Neural cell (in vitro differentiated cells): ENCODE measurements at regions not wholly inside any gene's neighbourhood (a gene's known extent, or its start where the extent isn't known, plus 50 kb on each side); places are given as distances from the start of the nearest gene placed in this dataset.

Experiments
- H2AFZ ChIP-seq: fragments of 200-600, 300-800 bp; sonication (generic), shearing (Covaris generic); 2 replicates; pipeline ENCODE4 v1.6.0; 2014; ENCODE audit warnings: low read depth, mild to moderate bottlenecking, antibody characterized with exemption, low read length, moderate library complexity
- H3F3A ChIP-seq: fragments of 200-600 bp; shearing (Covaris generic); 2 replicates; pipeline ENCODE4 v1.6.1; 2016; ENCODE audit warnings: mild to moderate bottlenecking, moderate library complexity, mixed read lengths, antibody characterized with exemption, low read length; ENCODE audit not compliant: insufficient read depth, poor library complexity, severe bottlenecking
- H3K27ac ChIP-seq: fragments of 200-600, 300-800 bp; sonication (generic), shearing (Covaris generic); 2 replicates; pipeline ENCODE4 v1.5.1; 2014; ENCODE audit warnings: mild to moderate bottlenecking, low read length, moderate library complexity
- H3K27me3 ChIP-seq: fragments of 300-800, 200-600 bp; sonication (generic), shearing (Covaris generic); 2 replicates; pipeline ENCODE4 v1.6.0; 2014; ENCODE audit warnings: mild to moderate bottlenecking, low read depth, low read length, moderate library complexity; ENCODE audit not compliant: insufficient read depth
- H3K36me3 ChIP-seq: fragments of 300-800, 200-600 bp; sonication (generic), shearing (Covaris generic); 2 replicates; pipeline ENCODE4 v1.5.1; 2014; ENCODE audit warnings: mild to moderate bottlenecking, antibody characterized with exemption, low read length, moderate library complexity; ENCODE audit not compliant: insufficient read depth
- H3K4me2 ChIP-seq: fragments of 300-800, 200-600 bp; sonication (generic), shearing (Covaris generic); 2 replicates; pipeline ENCODE4 v1.6.0; 2014; ENCODE audit warnings: mild to moderate bottlenecking, low read length
- H3K4me3 ChIP-seq: fragments of 300-800, 200-600 bp; sonication (generic), shearing (Covaris generic); 2 replicates; pipeline ENCODE4 v1.5.1; 2014; ENCODE audit warnings: mild to moderate bottlenecking, low read length, moderate library complexity
- H3K79me2 ChIP-seq: fragments of 200-600 bp; shearing (Covaris generic); replicated peaks from 2 replicates; pipeline ENCODE4 v1.6.0; 2014; ENCODE audit warnings: mild to moderate bottlenecking, low read length, moderate library complexity; ENCODE audit not compliant: insufficient read depth
- H3K9ac ChIP-seq: fragments of 300-800, 200-600 bp; sonication (generic), shearing (Covaris generic); 2 replicates; pipeline ENCODE4 v1.6.1; 2016; ENCODE audit warnings: mild to moderate bottlenecking, low read length, mixed read lengths
- H3K9me2 ChIP-seq: fragments of 200-600 bp; shearing (Covaris generic); 2 replicates; pipeline ENCODE4 v1.6.1; 2016; ENCODE audit warnings: mild to moderate bottlenecking, low read length, mixed read lengths; ENCODE audit not compliant: insufficient read depth
- H3K9me3 ChIP-seq: fragments of 200-600, 300-800 bp; sonication (generic), shearing (Covaris generic); 2 replicates; pipeline ENCODE4 v1.6.1; 2016; ENCODE audit warnings: mild to moderate bottlenecking, mixed run types, low read length, moderate library complexity, mixed read lengths
- H4K20me1 ChIP-seq: fragments of 200-600 bp; shearing (Covaris generic); 2 replicates; pipeline ENCODE4 v1.6.1; 2016; ENCODE audit warnings: mild to moderate bottlenecking, mixed run types; ENCODE audit not compliant: insufficient read depth
- EP300 ChIP-seq: fragments of 450-650 bp; conservative IDR thresholded peaks from 2 replicates; pipeline ENCODE4 v1.6.1; 2014; ENCODE audit warnings: antibody characterized with exemption, mild to moderate bottlenecking, moderate library complexity; ENCODE audit not compliant: poor library complexity, severe bottlenecking
- EZH2 ChIP-seq: fragments of 200-600, 300-800 bp; shearing (Covaris generic), sonication (generic); IDR thresholded peaks from 2 replicates; pipeline ENCODE4 v1.6.1; 2014; ENCODE audit warnings: antibody characterized with exemption, low read length, borderline replicate concordance, mild to moderate bottlenecking; ENCODE audit not compliant: insufficient read depth, poor library complexity, severe bottlenecking
- MXI1 ChIP-seq: fragments of 450-650 bp; conservative IDR thresholded peaks from 2 replicates; pipeline ENCODE4 v1.6.1; 2014; ENCODE audit warnings: antibody characterized with exemption, mild to moderate bottlenecking; ENCODE audit not compliant: poor library complexity, severe bottlenecking
- POLR2AphosphoS5 ChIP-seq: IDR thresholded peaks from 2 replicates; pipeline ENCODE4 v1.6.1; 2012
- RAD21 ChIP-seq: fragments of 450-650 bp; conservative IDR thresholded peaks from 2 replicates; pipeline ENCODE4 v1.6.1; 2014; ENCODE audit warnings: antibody characterized with exemption, mild to moderate bottlenecking, moderate library complexity
- REST ChIP-seq: IDR thresholded peaks from 2 replicates; pipeline ENCODE4 v1.6.1; 2012; ENCODE audit warnings: borderline replicate concordance
- SMC3 ChIP-seq: fragments of 450-650 bp; conservative IDR thresholded peaks from 2 replicates; pipeline ENCODE4 v1.6.1; 2014; ENCODE audit warnings: antibody characterized with exemption, mild to moderate bottlenecking, moderate library complexity; ENCODE audit not compliant: poor library complexity
- TAF1 ChIP-seq: IDR thresholded peaks from 2 replicates; pipeline ENCODE4 v1.6.1; 2012; ENCODE audit warnings: low read depth
- TF ChIP-seq, protein P1 (sequence below): fragments of 450-650 bp; IDR thresholded peaks from 2 replicates; pipeline ENCODE4 v1.5.1; 2014; ENCODE audit warnings: antibody characterized with exemption, mild to moderate bottlenecking, moderate library complexity; ENCODE audit not compliant: poor library complexity, severe bottlenecking

- Histone ChIP-seq H3F3A (no peaks in the 10 kb centered on the region), H3K4me2 (no peak overlapping the region), H3K27me3 (no peaks in the 10 kb centered on the region), H3K9me2 (no peaks in the 10 kb centered on the region), H3K36me3 (no peaks in the 10 kb centered on the region), H2AFZ (no peak overlapping the region), H4K20me1 (no peaks in the 10 kb centered on the region), H3K79me2 (no peaks in the 10 kb centered on the region), H3K9me3 (no peaks in the 10 kb centered on the region), H3K27ac (no peak overlapping the region), H3K4me3 (no peak overlapping the region), H3K9ac (no peak overlapping the region)
- TF ChIP-seq POLR2AphosphoS5 (no peak), MXI1 (no peak), EZH2 (no peak), TAF1 (no peak), REST (no peak), EP300 (no peak), SMC3 (no peak)
These were observed 204.7 kb upstream of the EXOC2 start for GRCh38 chr6:897528-898207.

GRCh38 chr6:894274-894673 lies 201.3 kb upstream of the EXOC2 start:
- no peaks in the 10 kb centered on the region for H3K36me3 ChIP-seq
- TF ChIP-seq, protein P1, sequence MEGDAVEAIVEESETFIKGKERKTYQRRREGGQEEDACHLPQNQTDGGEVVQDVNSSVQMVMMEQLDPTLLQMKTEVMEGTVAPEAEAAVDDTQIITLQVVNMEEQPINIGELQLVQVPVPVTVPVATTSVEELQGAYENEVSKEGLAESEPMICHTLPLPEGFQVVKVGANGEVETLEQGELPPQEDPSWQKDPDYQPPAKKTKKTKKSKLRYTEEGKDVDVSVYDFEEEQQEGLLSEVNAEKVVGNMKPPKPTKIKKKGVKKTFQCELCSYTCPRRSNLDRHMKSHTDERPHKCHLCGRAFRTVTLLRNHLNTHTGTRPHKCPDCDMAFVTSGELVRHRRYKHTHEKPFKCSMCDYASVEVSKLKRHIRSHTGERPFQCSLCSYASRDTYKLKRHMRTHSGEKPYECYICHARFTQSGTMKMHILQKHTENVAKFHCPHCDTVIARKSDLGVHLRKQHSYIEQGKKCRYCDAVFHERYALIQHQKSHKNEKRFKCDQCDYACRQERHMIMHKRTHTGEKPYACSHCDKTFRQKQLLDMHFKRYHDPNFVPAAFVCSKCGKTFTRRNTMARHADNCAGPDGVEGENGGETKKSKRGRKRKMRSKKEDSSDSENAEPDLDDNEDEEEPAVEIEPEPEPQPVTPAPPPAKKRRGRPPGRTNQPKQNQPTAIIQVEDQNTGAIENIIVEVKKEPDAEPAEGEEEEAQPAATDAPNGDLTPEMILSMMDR, result no peak
- TF ChIP-seq SMC3 (no peak), MXI1 (no peak), EP300 (no peak), TAF1 (no peak), POLR2AphosphoS5 (no peak), EZH2 (no peak), REST (no peak), RAD21 (no peak)
- no peaks in the 10 kb centered on the region for H3K79me2 ChIP-seq
- no peaks in the 10 kb centered on the region for H3K27me3 ChIP-seq
- H2AFZ ChIP-seq, result no peak overlapping the region
- no peaks in the 10 kb centered on the region for H4K20me1 ChIP-seq
- no peak overlapping the region for H3K27ac ChIP-seq
- H3K4me2 ChIP-seq, result no peak overlapping the region
- no peak overlapping the region for H3K4me3 ChIP-seq
- no peaks in the 10 kb centered on the region for H3F3A ChIP-seq
- no peaks in the 10 kb centered on the region for H3K9me3 ChIP-seq
- H3K9me2 ChIP-seq, result no peaks in the 10 kb centered on the region
- no peak overlapping the region for H3K9ac ChIP-seq
